Superior temporal gyrus (tissue), 1 donor: ENCODE measurements at regions not wholly inside any gene's neighbourhood (a gene's known extent, or its start where the extent isn't known, plus 50 kb on each side); places are given as distances from the start of the nearest gene placed in this dataset.
A peak's percentile ranks its signal among the peaks of the same experiment; 100 is the strongest.
"Not testable (repeated sequence)": the region's sequence is repeated elsewhere in the genome, so short reads cannot be mapped to it uniquely, and the experiment has no call there.

Source experiments
- DNase-seq: peaks from one replicate; pipeline ENCODE4 v3.0.0-alpha.2; 2016; ENCODE audit errors: extremely low spot score

- DNase-seq, result no peak
Observed at GRCh38 chr3:8420612-8421011, 81.0 kb upstream of the LMCD1 start.

DNA sequence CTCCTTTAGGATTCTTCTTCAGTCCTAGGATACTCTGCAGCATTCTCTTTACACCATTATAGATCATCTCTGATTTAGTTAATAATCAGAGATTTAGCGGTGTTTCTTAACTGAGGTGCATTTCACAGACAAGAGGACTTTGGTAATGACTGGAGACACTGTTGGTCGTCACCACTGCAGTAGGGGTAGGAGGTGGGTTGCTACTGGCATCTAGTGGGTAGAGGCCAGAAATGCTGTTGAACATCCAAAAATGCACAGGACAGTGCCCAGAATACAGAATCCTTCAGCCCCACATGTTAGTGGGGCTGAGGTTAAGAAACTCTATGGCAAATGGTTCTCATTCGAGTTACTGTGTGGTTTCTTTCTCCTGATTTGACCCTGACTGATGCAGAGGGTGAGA lies 80.4 kb upstream of the LMCD1 start:
- DNase-seq, result no peak

- DNase-seq, result no peak
Observed at GRCh38 chr3:8421711-8422110, 79.9 kb upstream of the LMCD1 start.

GRCh38 chr3:8423307-8423706 lies 78.3 kb upstream of the LMCD1 start:
- DNase-seq, result no peak

- DNase-seq, result no peak
Observed at GRCh38 chr3:8424281-8424680, 77.3 kb upstream of the LMCD1 start.

DNA sequence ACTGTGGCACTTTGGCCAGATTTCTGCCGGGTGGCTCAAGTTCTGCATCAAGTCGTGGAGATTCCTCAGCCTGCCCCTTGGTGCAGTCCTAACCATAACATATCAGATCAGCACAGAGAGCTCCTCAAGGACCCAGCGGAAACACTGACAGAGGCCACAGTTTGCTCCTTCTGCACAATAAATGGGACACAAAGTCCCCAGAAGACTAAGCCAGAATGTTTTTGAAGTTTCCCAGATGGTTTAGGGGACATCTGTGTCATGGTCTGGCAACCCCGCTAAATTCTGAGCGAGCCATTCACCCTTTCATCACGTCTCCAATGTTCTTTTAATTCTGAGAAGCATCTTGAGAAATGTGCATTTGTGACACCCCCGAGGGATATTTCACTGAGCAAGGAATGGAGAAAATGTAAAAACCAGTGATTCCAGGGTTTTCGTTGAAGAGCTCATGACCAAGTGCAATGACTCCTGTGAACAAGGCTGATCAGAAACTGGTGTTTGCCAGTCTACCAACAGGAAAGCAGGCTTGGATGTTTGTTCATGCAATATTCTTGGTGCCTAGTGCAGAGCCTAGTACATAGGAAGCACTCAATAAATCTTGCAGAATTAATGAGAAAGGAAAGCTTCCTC lies 64.8 kb upstream of the LMCD1 start:
- no peak for DNase-seq

DNA sequence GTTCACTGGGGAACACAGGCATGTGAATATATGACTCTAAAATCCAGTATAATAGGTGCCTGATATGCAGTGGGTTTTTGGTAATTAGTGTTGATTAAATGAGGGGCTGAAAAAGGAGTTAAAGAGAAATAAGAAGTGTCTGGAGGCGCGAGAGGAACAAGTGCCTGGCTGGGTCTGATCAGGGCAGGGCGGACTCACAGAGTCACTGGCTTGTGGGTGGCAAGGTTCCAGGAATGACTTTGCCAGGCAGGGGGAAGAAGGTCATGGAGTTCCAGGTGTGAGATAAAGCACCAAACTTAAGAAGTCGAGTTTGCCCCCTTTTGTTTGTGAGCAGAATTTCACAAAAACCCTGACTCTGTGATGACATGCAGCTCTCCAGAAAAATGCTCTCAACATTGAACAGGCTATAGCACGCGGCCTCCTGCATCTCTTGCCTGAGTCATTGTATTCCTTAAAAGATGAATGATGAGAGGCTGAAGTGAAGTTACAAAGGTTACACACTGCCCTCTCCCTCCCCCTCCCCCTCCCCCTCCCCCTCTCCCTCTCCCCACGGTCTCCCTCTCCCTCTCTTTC lies 63.0 kb upstream of the LMCD1 start:
- DNase-seq, result no peak

DNA sequence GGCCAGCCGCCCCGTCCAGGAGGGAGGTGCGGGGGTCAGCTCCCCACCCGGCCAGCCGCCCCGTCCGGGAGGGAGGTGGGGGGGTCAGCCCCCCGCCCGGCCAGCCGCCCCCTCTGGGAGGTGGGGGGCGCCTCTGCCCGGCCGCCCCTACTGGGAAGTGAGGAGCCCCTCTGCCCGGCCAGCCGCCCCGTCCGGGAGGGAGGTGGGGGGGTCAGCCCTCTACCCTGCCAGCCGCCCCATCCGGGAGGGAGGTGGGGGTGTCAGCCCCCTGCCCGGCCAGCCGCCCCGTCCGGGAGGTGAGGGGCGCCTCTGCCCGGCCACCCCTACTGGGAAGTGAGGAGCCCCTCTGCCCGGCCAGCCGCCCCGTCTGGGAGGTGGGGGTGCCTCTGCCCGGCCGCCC lies 61.5 kb upstream of the LMCD1 start:
- not testable (repeated sequence) for DNase-seq

DNA sequence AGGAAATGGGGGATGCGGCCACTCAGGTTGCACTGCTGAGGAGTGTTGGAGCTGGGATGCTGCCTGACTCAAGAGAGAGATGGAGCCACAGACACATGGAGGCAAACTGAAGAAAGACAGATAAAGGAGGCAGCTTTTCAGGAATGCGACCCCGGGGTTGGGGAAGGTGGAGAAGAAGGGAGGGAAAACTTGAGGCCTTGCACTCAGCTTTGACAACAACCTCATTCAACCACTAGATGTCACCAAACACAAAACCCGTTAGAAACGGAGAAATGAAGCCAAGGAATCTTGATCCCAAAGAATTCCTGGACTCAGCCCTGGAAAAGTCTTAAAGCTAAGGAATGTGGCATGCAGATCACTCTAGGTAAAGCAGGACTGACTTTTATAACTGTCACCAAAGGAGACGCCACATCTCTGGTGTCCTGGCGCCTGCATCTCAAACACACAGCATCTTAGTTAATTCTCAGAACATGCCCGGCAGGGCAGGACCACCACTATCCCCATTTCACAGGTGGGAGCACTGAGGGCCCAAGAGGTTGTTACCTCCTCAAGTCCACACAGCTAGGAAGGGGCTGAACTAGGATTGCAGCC lies 59.6 kb upstream of the LMCD1 start:
- DNase-seq, result peak; percentile 90

DNA sequence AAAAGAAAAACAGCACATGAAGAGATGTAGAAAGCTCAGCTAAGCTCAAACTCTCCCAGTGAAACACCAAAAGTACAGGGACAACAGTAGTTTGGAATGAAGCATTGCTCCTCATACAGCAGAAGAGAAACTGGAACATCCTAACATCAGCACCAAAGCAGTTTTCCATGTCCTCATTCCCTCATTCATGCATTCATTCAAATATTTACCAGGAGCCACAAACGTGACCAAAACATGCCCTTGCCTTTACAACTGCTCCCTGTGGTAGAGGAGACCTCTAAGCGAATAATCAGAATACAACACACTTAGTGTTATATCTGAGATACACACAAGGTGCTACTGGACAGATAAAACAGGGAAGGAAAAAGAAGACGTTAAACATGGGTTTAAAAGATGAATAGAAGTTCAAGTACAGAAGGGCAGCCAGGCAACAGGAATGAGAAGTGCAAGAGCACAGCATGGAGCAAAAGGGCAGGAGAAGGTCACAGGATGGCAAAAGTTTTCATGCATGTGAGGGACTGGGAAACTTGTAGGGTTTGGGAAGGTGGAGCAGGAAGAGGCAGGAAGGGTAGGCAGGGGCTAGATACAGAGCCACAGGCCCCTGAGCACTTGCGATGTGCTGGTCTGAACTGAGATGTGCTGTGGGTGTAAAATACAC lies 58.5 kb upstream of the LMCD1 start:
- no peak for DNase-seq

- DNase-seq, result peak; percentile 38
Observed at GRCh38 chr3:8443829-8444791, 57.5 kb upstream of the LMCD1 start.

DNA sequence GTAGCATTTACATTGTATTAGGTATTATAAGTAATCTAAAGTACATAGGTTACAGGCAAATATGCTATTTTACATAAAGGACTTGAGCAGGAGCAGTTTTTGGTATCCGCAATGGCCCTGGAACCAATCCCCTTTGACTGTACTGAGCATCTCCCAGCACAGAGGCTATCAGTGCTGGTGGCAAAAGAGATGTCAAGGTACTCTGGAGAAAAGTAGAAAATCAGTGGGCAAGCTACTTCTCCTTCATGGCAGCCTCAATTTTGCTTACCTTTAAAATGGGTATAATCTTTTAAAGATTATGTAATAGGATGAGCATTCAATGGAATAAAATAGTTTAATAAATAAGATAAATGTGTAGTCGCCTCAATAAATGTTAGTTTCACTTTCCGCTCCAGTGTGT lies 56.7 kb upstream of the LMCD1 start:
- no peak for DNase-seq

DNA sequence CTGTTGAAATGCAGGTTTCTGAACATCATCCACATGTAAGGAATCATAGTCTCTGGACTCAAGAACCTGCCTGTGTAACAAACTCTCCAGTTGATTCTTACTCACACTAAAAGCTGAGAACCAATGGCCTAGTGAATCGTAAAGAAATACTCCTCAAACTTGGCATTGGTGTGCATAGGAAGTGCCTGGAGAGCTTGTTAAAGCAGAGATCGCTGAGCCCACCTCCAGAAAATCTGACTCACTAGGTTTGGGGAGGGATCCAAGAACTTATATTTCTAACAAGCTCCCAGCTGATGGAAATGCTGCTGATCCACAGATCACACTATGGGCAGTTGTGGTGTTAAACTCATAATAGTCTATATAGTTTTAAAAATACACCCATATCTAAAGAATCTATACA lies 55.8 kb upstream of the LMCD1 start:
- DNase-seq, result peak; percentile 63

GRCh38 chr3:8446845-8447244 lies 54.8 kb upstream of the LMCD1 start:
- DNase-seq, result no peak

GRCh38 chr3:8450618-8451017 lies 51.0 kb upstream of the LMCD1 start:
- DNase-seq, result no peak

DNA sequence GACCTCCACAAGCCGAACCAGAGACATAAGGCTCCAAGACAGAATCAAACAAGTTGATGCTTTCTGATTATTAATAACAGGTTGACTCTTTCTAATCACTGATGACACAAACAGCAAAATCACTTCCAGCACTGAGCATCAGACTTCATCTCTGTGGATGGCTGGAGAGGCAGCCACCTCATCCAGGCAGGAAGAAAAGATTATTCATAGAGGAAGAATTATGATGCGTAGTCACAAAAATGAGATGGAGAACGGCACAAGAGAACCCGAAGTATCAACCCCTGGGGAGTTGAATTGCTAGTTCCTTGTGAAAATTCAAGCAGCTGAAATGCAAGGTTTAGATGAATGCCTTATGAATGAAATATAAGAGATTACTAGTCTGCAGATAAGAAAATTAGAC lies 49.9 kb upstream of the LMCD1 start:
- no peak for DNase-seq
